ENCODE measurements at regions not wholly inside any gene's neighbourhood (a gene's known extent, or its start where the extent isn't known, plus 50 kb on each side); places are given as distances from the start of the nearest gene placed in this dataset.

GRCh38 chr1:208335371-208336136 lies 91.4 kb upstream of the PLXNA2 start:
- no peaks in the 10 kb centered on the region for H3K79me2 ChIP-seq (ENCODE audit: insufficient read depth, low read length)
- no peaks in the 10 kb centered on the region for H3K36me3 ChIP-seq (ENCODE audit: insufficient read depth, low read length)
- no peak for TF ChIP-seq CTCF (conservative IDR thresholded peaks at IDR 0.05; ENCODE audit: low read length)
- no peak for TF ChIP-seq EZH2phosphoT487 (IDR thresholded peaks at IDR 0.05; ENCODE audit: borderline replicate concordance)
- no peaks in the 10 kb centered on the region for H3K9me3 ChIP-seq (ENCODE audit: insufficient read depth, low read depth, low read length)
- H3K9me2 ChIP-seq (replicated peaks; ENCODE audit: low read depth, low read length) = no peaks in the 10 kb centered on the region
- no peak overlapping the region for H3K9ac ChIP-seq (ENCODE audit: low read depth, low read length, poor library complexity, severe bottlenecking)
- no peaks in the 10 kb centered on the region for H4K20me1 ChIP-seq (ENCODE audit: insufficient read depth, low read length, poor library complexity, severe bottlenecking)
- no peak overlapping the region for H2AFZ ChIP-seq (ENCODE audit: low read length)
- H3K4me3 ChIP-seq (ENCODE audit: low read length, poor library complexity, severe bottlenecking) = no peak overlapping the region
- no peaks in the 10 kb centered on the region for H3K27me3 ChIP-seq (ENCODE audit: insufficient read depth, low read length, poor library complexity, severe bottlenecking)
- no peak overlapping the region for H3K4me2 ChIP-seq (ENCODE audit: low read depth, low read length, poor library complexity, severe bottlenecking)
- no peaks in the 10 kb centered on the region for H3F3A ChIP-seq (ENCODE audit: low read depth)
- no peaks in the 10 kb centered on the region for H3K4me1 ChIP-seq (ENCODE audit: insufficient read depth, low read length, poor library complexity, severe bottlenecking)

- no peaks in the 10 kb centered on the region for H3K36me3 ChIP-seq (ENCODE audit: insufficient read depth, low read length)
- H3K9me3 ChIP-seq (ENCODE audit: insufficient read depth, low read depth, low read length) = no peaks in the 10 kb centered on the region
- TF ChIP-seq EZH2phosphoT487 (IDR thresholded peaks at IDR 0.05; ENCODE audit: borderline replicate concordance) (no peak), CTCF (conservative IDR thresholded peaks at IDR 0.05; ENCODE audit: low read length) (no peak)
- no peaks in the 10 kb centered on the region for H3F3A ChIP-seq (ENCODE audit: low read depth)
- no peaks in the 10 kb centered on the region for H4K20me1 ChIP-seq (ENCODE audit: insufficient read depth, low read length, poor library complexity, severe bottlenecking)
- no peaks in the 10 kb centered on the region for H3K9me2 ChIP-seq (replicated peaks; ENCODE audit: low read depth, low read length)
- no peak overlapping the region for H3K4me2 ChIP-seq (ENCODE audit: low read depth, low read length, poor library complexity, severe bottlenecking)
- no peaks in the 10 kb centered on the region for H3K27me3 ChIP-seq (ENCODE audit: insufficient read depth, low read length, poor library complexity, severe bottlenecking)
- no peaks in the 10 kb centered on the region for H3K4me1 ChIP-seq (ENCODE audit: insufficient read depth, low read length, poor library complexity, severe bottlenecking)
- H3K79me2 ChIP-seq (ENCODE audit: insufficient read depth, low read length) = no peaks in the 10 kb centered on the region
- H3K9ac ChIP-seq (ENCODE audit: low read depth, low read length, poor library complexity, severe bottlenecking) = no peak overlapping the region
- H3K4me3 ChIP-seq (ENCODE audit: low read length, poor library complexity, severe bottlenecking) = no peak overlapping the region
- no peak overlapping the region for H2AFZ ChIP-seq (ENCODE audit: low read length)
These were observed 91.9 kb upstream of the PLXNA2 start for GRCh38 chr1:208336137-208336518.

GRCh38 chr1:208339911-208340310 lies 95.7 kb upstream of the PLXNA2 start:
- Histone ChIP-seq H3K9me2 (replicated peaks; ENCODE audit: low read depth, low read length) (no peaks in the 10 kb centered on the region), H3K4me3 (ENCODE audit: low read length, poor library complexity, severe bottlenecking) (no peak overlapping the region), H3F3A (ENCODE audit: low read depth) (no peaks in the 10 kb centered on the region), H4K20me1 (ENCODE audit: insufficient read depth, low read length, poor library complexity, severe bottlenecking) (no peaks in the 10 kb centered on the region), H3K4me1 (ENCODE audit: insufficient read depth, low read length, poor library complexity, severe bottlenecking) (no peaks in the 10 kb centered on the region), H3K4me2 (ENCODE audit: low read depth, low read length, poor library complexity, severe bottlenecking) (no peak overlapping the region), H2AFZ (ENCODE audit: low read length) (no peak overlapping the region), H3K9me3 (ENCODE audit: insufficient read depth, low read depth, low read length) (no peaks in the 10 kb centered on the region), H3K79me2 (ENCODE audit: insufficient read depth, low read length) (no peaks in the 10 kb centered on the region), H3K27me3 (ENCODE audit: insufficient read depth, low read length, poor library complexity, severe bottlenecking) (no peaks in the 10 kb centered on the region), H3K36me3 (ENCODE audit: insufficient read depth, low read length) (no peaks in the 10 kb centered on the region), H3K9ac (ENCODE audit: low read depth, low read length, poor library complexity, severe bottlenecking) (no peak overlapping the region)
- TF ChIP-seq CTCF (conservative IDR thresholded peaks at IDR 0.05; ENCODE audit: low read length) = no peak
- TF ChIP-seq EZH2phosphoT487 (IDR thresholded peaks at IDR 0.05; ENCODE audit: borderline replicate concordance) = no peak

Data from Loucy (cell line).